ENCODE measurements at regions not wholly inside any gene's neighbourhood (a gene's known extent, or its start where the extent isn't known, plus 50 kb on each side); places are given as distances from the start of the nearest gene placed in this dataset.

GRCh38 chr1:224851848-224852261, 77.6 kb upstream of the DNAH14 start:
- Histone ChIP-seq H3K36me3 (ENCODE audit: control insufficient read depth, insufficient read depth, low read length) (no peaks in the 10 kb centered on the region), H3K9me3 (ENCODE audit: control insufficient read depth, insufficient read depth, low read length) (no peaks in the 10 kb centered on the region), H4K5ac (ENCODE audit: low read depth, low read length) (no peak overlapping the region), H3K9me1 (ENCODE audit: insufficient read depth, low read length) (no peaks in the 10 kb centered on the region), H2BK15ac (ENCODE audit: low read depth, low read length) (no peak overlapping the region), H3K4me1 (ENCODE audit: control insufficient read depth, insufficient read depth, low read length) (no peaks in the 10 kb centered on the region), H4K91ac (ENCODE audit: insufficient read depth, low read depth, low read length) (no peak overlapping the region; the same call in 1 of the 2 replicates), H3K4me3 (ENCODE audit: insufficient read depth, low read depth, low read length) (no peak overlapping the region), H2BK120ac (ENCODE audit: low read depth, low read length) (no peak overlapping the region), H3K4ac (ENCODE audit: low read depth, low read length) (no peak overlapping the region), H3K4me2 (ENCODE audit: low read depth, low read length) (no peak overlapping the region), H3K56ac (ENCODE audit: extremely low read depth, insufficient read depth, low read length) (no peak overlapping the region), H2BK20ac (ENCODE audit: low read depth, low read length) (no peak overlapping the region), H2AFZ (replicated peaks; ENCODE audit: low read length, poor library complexity) (no peak overlapping the region), H3K27me3 (ENCODE audit: control insufficient read depth, insufficient read depth, low read length) (peaks cover 2% of the 10 kb centered on the region; the same call in 1 of the 2 replicates), H2AK9ac (replicated peaks; ENCODE audit: low read depth, low read length, poor library complexity) (no peak overlapping the region), H3K9ac (ENCODE audit: low read depth, low read length) (no peak overlapping the region), H4K20me1 (ENCODE audit: insufficient read depth, low read length) (no peaks in the 10 kb centered on the region), H3K14ac (replicated peaks; ENCODE audit: low read depth, low read length) (no peak overlapping the region), H3K23ac (ENCODE audit: low read depth, low read length) (no peak overlapping the region), H3K27ac (ENCODE audit: insufficient read depth, low read length) (no peak overlapping the region), H2BK5ac (ENCODE audit: low read depth, low read length, poor library complexity, severe bottlenecking) (no peak overlapping the region), H3K18ac (ENCODE audit: low read depth, low read length) (no peak overlapping the region), H2AK5ac (ENCODE audit: low read depth, low read length) (no peak overlapping the region), H4K8ac (ENCODE audit: low read depth in 2 of 2, low read length in 2 of 2) (no peak overlapping the region), H3K79me1 (ENCODE audit: low read depth in 1 of 2, low read length in 2 of 2) (no peaks in the 10 kb centered on the region)
- DNase-seq (no peak), ATAC-seq (ENCODE audit: low read depth) (no peak; the same call in 1 of the 2 replicates)
- TF ChIP-seq CTCF (conservative IDR thresholded peaks at IDR 0.05; ENCODE audit: low read depth, low read length), result no peak
- TF ChIP-seq BHLHE40 (IDR thresholded peaks at IDR 0.05; ENCODE audit: low read depth, low read length), result no peak
- no peak for TF ChIP-seq CEBPB (IDR thresholded peaks at IDR 0.05; ENCODE audit: low read depth, low read length)
- no peak for TF ChIP-seq CHD1 (IDR thresholded peaks at IDR 0.05; ENCODE audit: low read depth, low read length)
- TF ChIP-seq MXI1 (IDR thresholded peaks at IDR 0.05; ENCODE audit: borderline replicate concordance, low read depth, low read length), result no peak
- no peak for TF ChIP-seq SMC3 (IDR thresholded peaks at IDR 0.05; ENCODE audit: low read depth, low read length)
- TF ChIP-seq RCOR1 (IDR thresholded peaks at IDR 0.05; ENCODE audit: insufficient replicate concordance, low read length), result no peak
- TF ChIP-seq NFE2L2 (IDR thresholded peaks at IDR 0.05; ENCODE audit: low read depth, low read length), result no peak
- TF ChIP-seq RFX5 (IDR thresholded peaks at IDR 0.05; ENCODE audit: low read depth, low read length), result no peak
- TF ChIP-seq MAZ (IDR thresholded peaks at IDR 0.05; ENCODE audit: borderline replicate concordance, low read depth, low read length), result no peak
- no peak for TF ChIP-seq RAD21 (IDR thresholded peaks at IDR 0.05; ENCODE audit: low read length)
- in situ Hi-C loops (cut with MboI; ENCODE audit: low sequenced_read_pairs) (loop anchor here (5.0 to 10.0 kb wide), 2 partner anchors 207 to 340 kb away; no protein-coding TSS in a partner anchor), intact Hi-C loops (cut with micrococcal nuclease) (loop anchor here (1.0 to 5.0 kb wide), 3 partner anchors 70 to 417 kb away; partner anchors contain the start of gene WDR26), dilution Hi-C loops (cut with HindIII; ENCODE audit: low sequenced_read_pairs, unreplicated experiment) (no loop called here)
- ChIA-PET POLR2A (ENCODE audit: unreplicated experiment) (no interaction called here), CTCF (interaction anchor here (0.8 to 4.9 kb wide), 18 partner anchors 11 to 339 kb away, joined by 3 to 41 read pairs (median 4); no protein-coding TSS in a partner anchor)
- no TSS peak for BruUV-seq (replicated peaks)
- 58% methylated on average over 5 of the region's 9 CpGs; no CpG with 5 or more reads in 1 of the 2 experiments for WGBS, 2 experiments (ENCODE audit: extremely low coverage in 2 of 2, insufficient read length in 1 of 2)

All from IMR-90 (cell line).